ENCODE measurements at regions not wholly inside any gene's neighbourhood (a gene's known extent, or its start where the extent isn't known, plus 50 kb on each side); places are given as distances from the start of the nearest gene placed in this dataset.

- TF ChIP-seq CTCF (conservative IDR thresholded peaks at IDR 0.05 in 1 of 2, IDR thresholded peaks at IDR 0.05 in 1 of 2; ENCODE audit: extremely low read depth in 1 of 2, insufficient read depth in 1 of 2, low read depth in 1 of 2, low read length in 2 of 2) (no peak), EZH2 (IDR thresholded peaks at IDR 0.05; ENCODE audit: borderline replicate concordance, low read length) (no peak)
Observed at GRCh38 chr9:90311811-90312210, 330.8 kb downstream of the DIRAS2 start.

Measured in mammary epithelial cell (primary cell).